ENCODE measurements at regions not wholly inside any gene's neighbourhood (a gene's known extent, or its start where the extent isn't known, plus 50 kb on each side); places are given as distances from the start of the nearest gene placed in this dataset.
A peak's percentile ranks its signal among the peaks of the same experiment; 100 is the strongest.
"Not testable (repeated sequence)": the region's sequence is repeated elsewhere in the genome, so short reads cannot be mapped to it uniquely, and the experiment has no call there.

GRCh38 chr1:105626276-105626987 lies 1430.0 kb upstream of the PRMT6 start:
- Histone ChIP-seq H3K4me3 (no peak overlapping the region), H3K9me2 (ENCODE audit: insufficient read depth) (no peaks in the 10 kb centered on the region; the same call in 1 of the 2 replicates), H3K4me2 (no peak overlapping the region), H4K20me1 (ENCODE audit: insufficient read depth) (no peaks in the 10 kb centered on the region; the same call in 1 of the 2 replicates), H3K9me3 (ENCODE audit: insufficient read depth, low read depth) (no peaks in the 10 kb centered on the region), H3K36me3 (ENCODE audit: low read depth) (no peaks in the 10 kb centered on the region), H3F3A (ENCODE audit: insufficient read depth, low read depth) (no peaks in the 10 kb centered on the region), H3K4me1 (replicated peaks; ENCODE audit: insufficient read depth) (no peaks in the 10 kb centered on the region), H3K27ac (no peak overlapping the region), H3K79me2 (ENCODE audit: low read depth) (no peaks in the 10 kb centered on the region), H3K27me3 (ENCODE audit: insufficient read depth, low read depth) (no peaks in the 10 kb centered on the region), H2AFZ (no peak overlapping the region)
- no peak for DNase-seq
- no TSS peak for BruUV-seq (replicated peaks)
- POLR2A ChIA-PET (ENCODE audit: unreplicated experiment), result no interaction called here
- TF ChIP-seq EZH2 (IDR thresholded peaks at IDR 0.05; ENCODE audit: low read depth) (no peak), CTCF (conservative IDR thresholded peaks at IDR 0.05) (no peak)
- intact Hi-C loops (cut with micrococcal nuclease; ENCODE audit: unreplicated experiment), result no loop called here
- CTCF ChIA-PET, result no interaction called here

- BruUV-seq (replicated peaks), result not testable (repeated sequence)
Observed at GRCh38 chr1:105631153-105631744, 1425.2 kb upstream of the PRMT6 start.

GRCh38 chr1:105632342-105633196 lies 1423.9 kb upstream of the PRMT6 start:
- Histone ChIP-seq H3K27me3 (ENCODE audit: insufficient read depth, low read depth) (no peaks in the 10 kb centered on the region), H2AFZ (0 out of 2 replicates have a peak overlapping the region, but pooled peaks have one; percentile 59), H3K27ac (no peak overlapping the region), H3F3A (ENCODE audit: insufficient read depth, low read depth) (no peaks in the 10 kb centered on the region), H3K4me3 (no peak overlapping the region), H3K4me1 (replicated peaks; ENCODE audit: insufficient read depth) (no peaks in the 10 kb centered on the region), H3K4me2 (no peak overlapping the region), H3K9me3 (ENCODE audit: insufficient read depth, low read depth) (no peaks in the 10 kb centered on the region), H3K9me2 (ENCODE audit: insufficient read depth) (no peaks in the 10 kb centered on the region), H3K36me3 (ENCODE audit: low read depth) (no peaks in the 10 kb centered on the region), H4K20me1 (ENCODE audit: insufficient read depth) (no peaks in the 10 kb centered on the region; the same call in 1 of the 2 replicates), H3K79me2 (ENCODE audit: low read depth) (no peaks in the 10 kb centered on the region)
- DNase-seq, result peak in 1 of 2 experiments; percentile 20
- no TSS peak for BruUV-seq (replicated peaks)
- intact Hi-C loops (cut with micrococcal nuclease; ENCODE audit: unreplicated experiment), result no loop called here
- ChIA-PET CTCF (no interaction called here), POLR2A (ENCODE audit: unreplicated experiment) (no interaction called here)
- TF ChIP-seq EZH2 (IDR thresholded peaks at IDR 0.05; ENCODE audit: low read depth) (no peak), CTCF (conservative IDR thresholded peaks at IDR 0.05) (no peak)

More at GRCh38 chr1:105631153-105631744, 1425.2 kb upstream of the PRMT6 start:
- intact Hi-C loops (cut with micrococcal nuclease; ENCODE audit: unreplicated experiment); H3K27ac ChIP-seq; H3K4me1 ChIP-seq (replicated peaks; ENCODE audit: insufficient read depth); H3F3A ChIP-seq (ENCODE audit: insufficient read depth, low read depth); CTCF ChIA-PET; POLR2A ChIA-PET (ENCODE audit: unreplicated experiment); H3K36me3 ChIP-seq (ENCODE audit: low read depth); H3K79me2 ChIP-seq (ENCODE audit: low read depth); H4K20me1 ChIP-seq (ENCODE audit: insufficient read depth); H3K9me3 ChIP-seq (ENCODE audit: insufficient read depth, low read depth); H3K9me2 ChIP-seq (ENCODE audit: insufficient read depth); H3K27me3 ChIP-seq (ENCODE audit: insufficient read depth, low read depth); H3K4me2 ChIP-seq; H3K4me3 ChIP-seq: not testable (repeated sequence)
- DNase-seq, result peak in 1 of 2 experiments; percentile 1
- H2AFZ ChIP-seq, result 0 out of 2 replicates have a peak overlapping the region, but pooled peaks have one; percentile 59

All from PC-9 (cell line).